ENCODE measurements at regions not wholly inside any gene's neighbourhood (a gene's known extent, or its start where the extent isn't known, plus 50 kb on each side); places are given as distances from the start of the nearest gene placed in this dataset.

DNA sequence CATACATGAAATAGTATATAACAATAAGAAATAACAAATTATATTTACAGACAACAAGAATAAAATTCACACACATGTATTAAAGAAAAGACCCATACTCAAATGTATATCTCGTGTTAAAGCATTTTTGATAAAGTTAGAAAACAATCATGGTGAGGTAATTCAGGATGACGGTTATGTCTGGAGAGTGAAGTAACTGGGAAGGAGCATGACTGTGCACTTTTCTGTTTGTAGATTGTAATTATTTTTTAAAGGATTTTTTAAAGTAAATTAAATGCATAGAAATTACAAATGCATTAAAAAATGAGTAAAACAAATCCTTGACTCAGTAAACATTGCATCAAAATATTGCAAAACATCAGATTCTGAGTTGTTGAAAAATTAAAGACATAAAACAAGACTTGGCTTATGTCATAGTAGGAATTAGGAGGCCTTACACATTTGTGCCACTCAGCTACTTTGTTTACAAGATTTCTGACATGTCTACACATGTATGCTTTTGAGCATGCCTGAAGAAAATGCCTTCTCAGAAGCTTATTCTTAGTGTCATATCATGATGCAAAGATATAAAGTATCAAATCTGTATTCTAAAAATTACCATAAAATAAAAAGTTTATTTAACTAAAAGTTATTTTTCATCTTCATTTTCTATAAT, 1325.1 kb downstream of the SLC16A7 start:
- no peaks in the 10 kb centered on the region for H3K4me1 Mint-ChIP-seq (ENCODE audit: low read depth)
- H3K27me3 Mint-ChIP-seq (ENCODE audit: low read depth): no peaks in the 10 kb centered on the region

DNA sequence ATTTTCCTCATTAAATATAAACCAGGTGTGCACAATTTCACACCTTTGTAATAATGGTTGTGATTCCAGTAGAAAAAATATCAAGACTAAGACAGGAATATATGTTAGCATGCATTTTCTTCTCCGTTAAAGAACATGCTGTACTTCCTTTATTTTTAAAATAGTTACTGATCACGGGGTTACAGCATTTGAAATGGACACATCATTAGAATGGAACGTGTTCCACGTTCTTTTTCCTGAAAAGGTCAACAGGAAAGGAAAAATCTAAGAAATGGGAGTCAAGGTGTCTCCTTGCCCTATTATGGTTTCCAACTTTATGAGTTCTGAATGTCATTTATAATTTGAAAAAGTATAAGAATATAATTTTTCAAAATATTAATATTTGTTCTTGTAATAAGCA, 1325.7 kb downstream of the SLC16A7 start:
- no peaks in the 10 kb centered on the region for H3K4me1 Mint-ChIP-seq (ENCODE audit: low read depth)
- H3K36me3 Mint-ChIP-seq (ENCODE audit: low read depth): no peaks in the 10 kb centered on the region
- H3K9me3 Mint-ChIP-seq: no peaks in the 10 kb centered on the region
- H3K27ac Mint-ChIP-seq: no peak overlapping the region
- H3K4me3 Mint-ChIP-seq: no peak overlapping the region
- H3K27me3 Mint-ChIP-seq (ENCODE audit: low read depth): no peaks in the 10 kb centered on the region

More for the DNA sequence above, 1325.1 kb downstream of the SLC16A7 start:
- Mint-ChIP-seq H3K36me3 (ENCODE audit: low read depth) (no peaks in the 10 kb centered on the region), H3K4me3 (no peak overlapping the region), H3K27ac (no peak overlapping the region), H3K9me3 (no peaks in the 10 kb centered on the region)

GRCh38 chr12:60926256-60926655, 1330.4 kb downstream of the SLC16A7 start:
- H3K36me3 Mint-ChIP-seq (ENCODE audit: low read depth): no peaks in the 10 kb centered on the region
- no peak overlapping the region for H3K4me3 Mint-ChIP-seq
- H3K27me3 Mint-ChIP-seq (ENCODE audit: low read depth): no peaks in the 10 kb centered on the region
- H3K9me3 Mint-ChIP-seq: peaks cover 3% of the 10 kb centered on the region
- H3K27ac Mint-ChIP-seq: no peak overlapping the region
- no peaks in the 10 kb centered on the region for H3K4me1 Mint-ChIP-seq (ENCODE audit: low read depth)

GRCh38 chr12:60930151-60930550, 1330.1 kb upstream of the USP15 start:
- H3K27me3 Mint-ChIP-seq (ENCODE audit: low read depth): no peaks in the 10 kb centered on the region
- no peaks in the 10 kb centered on the region for H3K36me3 Mint-ChIP-seq (ENCODE audit: low read depth)
- H3K4me3 Mint-ChIP-seq: no peak overlapping the region
- H3K4me1 Mint-ChIP-seq (ENCODE audit: low read depth): no peaks in the 10 kb centered on the region
- H3K27ac Mint-ChIP-seq: no peak overlapping the region
- H3K9me3 Mint-ChIP-seq: peaks cover 13% of the 10 kb centered on the region

GRCh38 chr12:60935981-60936761, 1324.0 kb upstream of the USP15 start:
- Mint-ChIP-seq H3K4me1 (ENCODE audit: low read depth) (no peaks in the 10 kb centered on the region), H3K27ac (no peak overlapping the region), H3K27me3 (ENCODE audit: low read depth) (no peaks in the 10 kb centered on the region), H3K9me3 (peaks cover 23% of the 10 kb centered on the region), H3K4me3 (no peak overlapping the region), H3K36me3 (ENCODE audit: low read depth) (no peaks in the 10 kb centered on the region)

GRCh38 chr12:60947533-60947932, 1312.7 kb upstream of the USP15 start:
- H3K27ac Mint-ChIP-seq: no peak overlapping the region
- no peaks in the 10 kb centered on the region for H3K4me1 Mint-ChIP-seq (ENCODE audit: low read depth)
- H3K27me3 Mint-ChIP-seq (ENCODE audit: low read depth): no peaks in the 10 kb centered on the region
- peaks cover 13% of the 10 kb centered on the region for H3K9me3 Mint-ChIP-seq
- no peak overlapping the region for H3K4me3 Mint-ChIP-seq
- no peaks in the 10 kb centered on the region for H3K36me3 Mint-ChIP-seq (ENCODE audit: low read depth)

DNA sequence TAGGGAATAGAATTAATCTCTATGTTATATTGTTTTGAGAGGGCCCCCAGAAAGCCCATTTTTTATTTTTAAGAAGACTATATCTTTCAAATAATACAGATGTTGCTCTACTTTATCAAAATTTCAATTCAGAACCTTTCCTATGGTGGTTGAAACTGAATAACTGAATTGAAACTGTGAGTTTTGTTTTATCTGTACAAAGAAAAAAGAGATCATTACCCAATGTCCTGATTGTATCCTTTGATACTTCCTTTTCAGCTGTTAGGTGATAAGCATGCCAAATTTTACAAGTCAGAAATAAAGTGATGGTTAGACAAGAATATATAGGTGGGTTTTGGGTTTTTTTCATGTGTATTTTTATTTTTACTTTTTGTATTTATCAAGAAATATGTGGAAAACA, 1293.1 kb upstream of the USP15 start:
- Mint-ChIP-seq H3K4me3 (no peak overlapping the region), H3K27me3 (ENCODE audit: low read depth) (no peaks in the 10 kb centered on the region)

DNA sequence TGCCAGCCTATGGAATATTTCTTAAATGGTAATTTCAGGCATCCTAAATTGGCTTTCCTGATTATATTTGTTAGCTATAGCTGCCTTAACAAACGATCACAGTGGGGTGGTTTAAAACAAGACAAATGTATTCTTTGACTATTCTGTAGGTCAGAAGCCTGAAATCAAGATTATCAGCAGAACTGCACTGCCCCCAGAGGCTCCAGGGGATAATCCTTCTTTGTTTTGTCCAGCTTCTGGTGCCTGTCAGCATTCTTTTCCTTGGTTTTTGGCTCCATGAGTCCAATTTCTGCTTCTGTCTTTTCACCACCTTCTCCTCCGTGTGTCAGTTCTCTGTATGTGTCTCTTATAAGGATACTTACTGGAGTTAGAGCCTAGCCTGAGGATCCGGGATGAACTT, 1282.2 kb upstream of the USP15 start:
- Mint-ChIP-seq H3K9me3 (no peaks in the 10 kb centered on the region), H3K36me3 (ENCODE audit: low read depth) (no peaks in the 10 kb centered on the region), H3K27me3 (ENCODE audit: low read depth) (no peaks in the 10 kb centered on the region), H3K4me1 (ENCODE audit: low read depth) (no peaks in the 10 kb centered on the region), H3K27ac (no peak overlapping the region), H3K4me3 (no peak overlapping the region)

More for the DNA sequence above, 1293.1 kb upstream of the USP15 start:
- H3K36me3 Mint-ChIP-seq (ENCODE audit: low read depth): no peaks in the 10 kb centered on the region
- peaks cover 7% of the 10 kb centered on the region for H3K9me3 Mint-ChIP-seq
- H3K27ac Mint-ChIP-seq: no peak overlapping the region
- no peaks in the 10 kb centered on the region for H3K4me1 Mint-ChIP-seq (ENCODE audit: low read depth)

GRCh38 chr12:60980558-60980957, 1279.6 kb upstream of the USP15 start:
- Mint-ChIP-seq H3K36me3 (ENCODE audit: low read depth) (no peaks in the 10 kb centered on the region), H3K9me3 (peaks cover 10% of the 10 kb centered on the region), H3K4me1 (ENCODE audit: low read depth) (no peaks in the 10 kb centered on the region), H3K4me3 (no peak overlapping the region), H3K27me3 (ENCODE audit: low read depth) (no peaks in the 10 kb centered on the region), H3K27ac (no peak overlapping the region)

GRCh38 chr12:60981473-60981872, 1278.7 kb upstream of the USP15 start:
- Mint-ChIP-seq H3K9me3 (peaks cover 12% of the 10 kb centered on the region), H3K27ac (no peak overlapping the region), H3K27me3 (ENCODE audit: low read depth) (no peaks in the 10 kb centered on the region), H3K36me3 (ENCODE audit: low read depth) (no peaks in the 10 kb centered on the region), H3K4me3 (no peak overlapping the region), H3K4me1 (ENCODE audit: low read depth) (no peaks in the 10 kb centered on the region)

GRCh38 chr12:60992087-60992486, 1268.1 kb upstream of the USP15 start:
- H3K27ac Mint-ChIP-seq: no peak overlapping the region
- no peaks in the 10 kb centered on the region for H3K36me3 Mint-ChIP-seq (ENCODE audit: low read depth)
- H3K9me3 Mint-ChIP-seq: no peaks in the 10 kb centered on the region
- no peaks in the 10 kb centered on the region for H3K27me3 Mint-ChIP-seq (ENCODE audit: low read depth)
- H3K4me3 Mint-ChIP-seq: no peak overlapping the region
- H3K4me1 Mint-ChIP-seq (ENCODE audit: low read depth): no peaks in the 10 kb centered on the region

GRCh38 chr12:60995256-60995825, 1264.9 kb upstream of the USP15 start:
- no peak overlapping the region for H3K27ac Mint-ChIP-seq
- H3K4me3 Mint-ChIP-seq: no peak overlapping the region
- H3K9me3 Mint-ChIP-seq: peaks cover 6% of the 10 kb centered on the region
- no peaks in the 10 kb centered on the region for H3K27me3 Mint-ChIP-seq (ENCODE audit: low read depth)
- H3K4me1 Mint-ChIP-seq (ENCODE audit: low read depth): no peaks in the 10 kb centered on the region
- no peaks in the 10 kb centered on the region for H3K36me3 Mint-ChIP-seq (ENCODE audit: low read depth)

DNA sequence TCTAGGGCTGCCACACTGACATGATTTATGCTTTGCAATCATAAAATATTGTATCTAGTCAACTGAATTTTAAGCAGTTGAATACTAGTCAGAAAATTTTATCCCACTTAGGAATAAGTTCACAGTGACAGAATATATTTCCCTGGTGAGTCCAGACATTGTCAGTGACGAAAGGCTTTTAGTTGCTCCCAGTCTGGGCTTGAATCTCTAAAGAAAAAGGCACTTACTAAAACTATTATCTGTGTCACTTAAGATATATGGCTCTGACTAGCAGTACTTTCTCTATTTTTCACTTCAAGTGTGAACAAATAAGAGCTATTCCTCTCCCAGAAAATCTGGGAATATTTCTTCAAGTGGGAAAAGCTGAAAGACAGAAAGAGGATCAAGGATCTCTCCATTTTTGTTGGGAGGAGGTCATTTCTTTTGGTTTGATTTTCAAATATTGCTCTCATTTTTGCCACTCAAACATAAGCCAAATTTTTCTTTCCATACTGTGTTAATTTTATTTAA, 1262.3 kb upstream of the USP15 start:
- no peaks in the 10 kb centered on the region for H3K36me3 Mint-ChIP-seq (ENCODE audit: low read depth)
- H3K27ac Mint-ChIP-seq: no peak overlapping the region
- H3K4me1 Mint-ChIP-seq (ENCODE audit: low read depth): no peaks in the 10 kb centered on the region
- peaks cover 6% of the 10 kb centered on the region for H3K9me3 Mint-ChIP-seq
- H3K27me3 Mint-ChIP-seq (ENCODE audit: low read depth): no peaks in the 10 kb centered on the region
- H3K4me3 Mint-ChIP-seq: no peak overlapping the region

DNA sequence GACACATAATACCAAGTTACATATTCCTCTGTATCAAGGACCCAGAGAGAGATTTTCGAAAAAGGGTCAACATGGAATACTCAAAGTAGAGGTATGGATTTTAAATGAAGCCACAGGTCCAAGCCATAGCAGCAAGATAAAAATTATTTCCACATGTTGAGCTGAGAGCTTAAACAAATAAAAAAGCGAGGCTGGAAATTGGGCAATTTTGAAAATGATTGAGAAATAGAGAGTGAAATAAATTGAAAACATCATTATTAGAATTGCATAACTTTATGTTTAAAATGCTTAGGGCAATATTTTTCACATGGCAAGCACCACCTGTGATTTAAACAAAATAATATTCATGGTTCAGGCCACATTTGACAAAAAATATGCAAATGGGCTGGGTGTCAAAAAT, 1251.0 kb upstream of the USP15 start:
- Mint-ChIP-seq H3K27me3 (ENCODE audit: low read depth) (no peaks in the 10 kb centered on the region), H3K27ac (no peak overlapping the region)

More for the DNA sequence above, 1251.0 kb upstream of the USP15 start:
- H3K4me1 Mint-ChIP-seq (ENCODE audit: low read depth): no peaks in the 10 kb centered on the region
- peaks cover under 1% of the 10 kb centered on the region for H3K9me3 Mint-ChIP-seq
- H3K4me3 Mint-ChIP-seq: no peak overlapping the region
- no peaks in the 10 kb centered on the region for H3K36me3 Mint-ChIP-seq (ENCODE audit: low read depth)
